ENCODE measurements at regions not wholly inside any gene's neighbourhood (a gene's known extent, or its start where the extent isn't known, plus 50 kb on each side); places are given as distances from the start of the nearest gene placed in this dataset.

GRCh38 chr12:14156606-14157005, 175.2 kb upstream of the GRIN2B start:
- DNase-seq, result no peak

GRCh38 chr12:14157088-14157747, 175.8 kb upstream of the GRIN2B start:
- no peak for DNase-seq

- DNase-seq, result no peak
These were observed 182.9 kb upstream of the GRIN2B start for GRCh38 chr12:14164266-14164665.

GRCh38 chr12:14167005-14167628, 185.7 kb upstream of the GRIN2B start:
- peak; percentile 32 for DNase-seq

DNA sequence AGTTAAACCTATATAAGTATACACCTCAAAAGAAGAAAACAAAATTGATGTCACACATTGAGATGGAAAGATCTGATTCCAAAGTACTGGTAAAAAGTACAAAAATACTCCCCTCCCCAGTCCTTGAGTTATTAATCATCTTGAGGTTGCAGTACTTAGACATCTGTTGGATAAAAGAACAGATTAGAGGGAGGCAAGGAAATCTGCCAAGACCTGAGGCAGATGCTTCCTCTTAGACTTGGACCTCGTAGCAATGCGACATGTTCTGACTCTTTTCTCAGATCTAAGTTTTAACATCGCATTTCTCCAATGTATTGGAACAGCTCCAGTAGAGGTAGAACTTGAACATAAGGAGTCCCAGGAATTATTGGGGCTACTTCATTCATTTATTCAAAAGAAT, 187.9 kb upstream of the GRIN2B start:
- no peak for DNase-seq

DNA sequence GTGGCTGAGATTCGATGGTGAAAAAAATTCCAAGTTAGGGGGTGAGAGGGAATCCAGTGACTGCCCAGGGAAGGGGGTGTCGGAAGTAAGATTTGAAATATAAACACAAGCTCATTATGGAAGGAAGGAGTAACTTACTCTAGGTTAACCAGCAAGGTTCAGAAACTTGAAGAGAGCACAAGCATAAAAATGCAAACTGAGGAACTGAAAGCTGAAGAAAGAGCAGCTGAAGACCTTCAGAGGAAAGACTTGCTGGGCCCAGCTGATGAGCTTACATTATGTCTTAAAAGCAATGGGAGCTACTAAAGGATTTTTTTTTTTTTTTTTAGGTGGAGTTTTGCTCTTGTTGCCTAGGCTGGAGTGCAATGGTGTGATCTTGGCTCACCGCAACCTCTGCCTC, 189.7 kb upstream of the GRIN2B start:
- DNase-seq, result no peak

GRCh38 chr12:14175206-14175605, 190.3 kb upstream of the ATF7IP start:
- DNase-seq, result no peak

DNA sequence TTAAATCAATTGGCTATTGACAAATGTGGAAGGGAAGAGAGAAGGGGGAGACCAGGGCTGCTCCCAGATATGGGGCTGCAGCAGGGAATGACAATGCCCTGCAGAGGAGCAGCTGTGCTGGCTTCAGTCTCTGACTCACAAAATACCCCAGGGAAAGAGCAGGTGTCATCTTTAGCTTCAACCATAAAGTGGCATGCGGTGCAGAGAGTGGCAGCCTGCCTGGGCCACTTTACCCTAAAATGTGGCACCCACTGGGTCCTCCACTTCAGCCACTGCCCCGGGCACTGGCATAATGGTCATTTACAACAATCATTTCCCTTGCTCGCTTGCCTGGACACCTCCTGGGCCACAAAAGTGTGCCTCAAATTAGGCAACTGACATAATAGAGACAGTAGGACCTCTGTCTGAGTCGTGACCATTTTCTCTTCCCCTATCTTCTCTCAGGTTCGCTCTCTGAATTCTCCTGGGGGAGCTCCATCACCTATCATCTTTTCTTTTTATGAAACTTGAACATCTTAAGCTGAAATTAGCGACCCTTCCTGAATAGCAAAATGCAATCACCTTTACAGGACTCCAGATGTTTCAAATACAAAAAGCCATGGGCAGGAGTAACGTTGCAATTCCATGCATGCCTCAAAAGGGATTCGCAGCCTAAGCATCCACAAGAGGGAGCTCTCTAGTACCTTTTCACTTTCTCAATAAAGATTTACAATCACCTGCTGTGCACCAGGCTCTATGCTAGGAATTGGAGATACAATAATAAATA, 179.9 kb upstream of the ATF7IP start:
- DNase-seq, result peak; percentile 66

- DNase-seq, result no peak
These were observed 179.3 kb upstream of the ATF7IP start for GRCh38 chr12:14186193-14186502.

- DNase-seq, result no peak
These were observed 178.5 kb upstream of the ATF7IP start for GRCh38 chr12:14187002-14187401.

DNA sequence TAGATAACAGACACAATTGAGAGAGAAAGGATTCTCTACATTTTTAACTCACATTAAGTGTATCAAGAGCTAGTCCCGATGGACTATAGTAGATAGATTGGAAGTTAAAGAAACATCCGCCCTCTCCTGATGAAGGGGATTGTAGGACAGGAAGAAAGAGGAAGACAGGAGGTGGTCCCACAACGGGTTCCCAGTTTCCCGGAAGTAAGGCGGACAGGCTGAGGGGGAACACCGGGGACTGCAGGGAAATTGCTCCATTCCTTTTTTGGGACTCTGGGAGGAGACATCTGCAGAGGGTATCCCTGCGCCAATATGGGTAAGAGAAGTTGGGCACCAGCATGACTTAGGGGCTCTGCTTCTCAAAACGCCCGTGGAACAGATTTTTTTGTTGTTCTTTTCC, 177.5 kb upstream of the ATF7IP start:
- no peak for DNase-seq

- peak; percentile 8 for DNase-seq
These were observed 176.7 kb upstream of the ATF7IP start for GRCh38 chr12:14188744-14189143.

GRCh38 chr12:14190694-14191093, 174.8 kb upstream of the ATF7IP start:
- no peak for DNase-seq

- no peak for DNase-seq
These were observed 173.9 kb upstream of the ATF7IP start for GRCh38 chr12:14191612-14192011.

- peak; percentile 71 for DNase-seq
These were observed 171.8 kb upstream of the ATF7IP start for GRCh38 chr12:14193639-14194038.

DNA sequence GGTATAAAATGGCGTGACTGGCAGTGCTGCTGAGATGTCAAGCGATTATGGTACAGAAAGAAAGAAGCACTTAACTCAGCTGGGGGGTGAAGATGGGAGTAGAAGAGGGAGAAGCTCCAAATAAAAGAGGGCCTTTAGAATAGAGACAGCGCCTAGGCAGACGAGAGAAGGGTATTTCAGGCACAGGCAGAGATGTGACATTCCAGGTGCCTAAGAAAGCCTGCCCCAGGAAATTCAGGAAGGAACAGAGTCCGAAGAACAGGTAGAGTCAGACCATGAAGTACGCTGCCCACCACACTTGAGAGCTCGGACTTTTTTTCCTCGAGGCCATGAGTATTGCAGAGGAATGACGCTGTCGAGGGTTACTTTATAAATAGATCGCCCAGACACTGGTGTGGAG, 170.9 kb upstream of the ATF7IP start:
- DNase-seq, result no peak

GRCh38 chr12:14199455-14200198, 165.9 kb upstream of the ATF7IP start:
- no peak for DNase-seq

DNA sequence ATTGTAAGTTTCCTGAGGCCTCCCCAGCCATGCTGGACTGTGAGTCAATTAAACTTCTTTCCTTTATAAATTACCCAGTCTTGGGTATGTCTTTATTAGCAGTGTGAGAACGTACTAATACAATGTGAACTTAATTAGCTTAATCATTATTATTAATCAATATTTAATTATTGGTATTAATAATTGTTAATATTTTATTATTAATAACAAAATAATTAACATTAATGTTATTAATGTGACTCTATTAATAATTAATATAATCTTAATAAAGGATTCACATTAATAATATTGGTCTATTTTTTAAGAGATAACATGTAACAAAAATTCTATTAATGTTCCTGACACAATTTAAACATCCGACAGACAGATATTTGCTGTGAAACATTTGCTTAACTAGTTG, 164.9 kb upstream of the ATF7IP start:
- DNase-seq, result no peak

DNA sequence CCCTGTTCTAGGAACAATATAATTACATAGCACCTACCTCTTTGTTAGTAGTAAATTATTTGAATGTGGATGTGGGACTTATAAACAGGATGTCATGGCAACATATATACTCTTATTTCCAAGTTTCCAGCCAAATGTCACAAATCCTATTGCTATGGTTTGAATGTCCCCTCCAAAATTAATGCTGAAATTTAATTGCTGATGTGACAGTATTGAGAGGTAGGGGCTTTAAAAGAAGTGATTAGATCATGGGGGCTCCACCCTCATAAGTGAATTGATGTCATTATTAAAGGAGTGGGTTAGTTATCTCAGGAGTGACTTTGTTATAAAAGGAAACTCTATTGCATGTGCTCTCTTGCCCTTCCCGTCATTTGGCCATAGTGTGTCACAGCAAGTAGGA, 164.2 kb upstream of the ATF7IP start:
- no peak for DNase-seq

- no peak for DNase-seq
These were observed 157.5 kb upstream of the ATF7IP start for GRCh38 chr12:14207905-14208551.

DNA sequence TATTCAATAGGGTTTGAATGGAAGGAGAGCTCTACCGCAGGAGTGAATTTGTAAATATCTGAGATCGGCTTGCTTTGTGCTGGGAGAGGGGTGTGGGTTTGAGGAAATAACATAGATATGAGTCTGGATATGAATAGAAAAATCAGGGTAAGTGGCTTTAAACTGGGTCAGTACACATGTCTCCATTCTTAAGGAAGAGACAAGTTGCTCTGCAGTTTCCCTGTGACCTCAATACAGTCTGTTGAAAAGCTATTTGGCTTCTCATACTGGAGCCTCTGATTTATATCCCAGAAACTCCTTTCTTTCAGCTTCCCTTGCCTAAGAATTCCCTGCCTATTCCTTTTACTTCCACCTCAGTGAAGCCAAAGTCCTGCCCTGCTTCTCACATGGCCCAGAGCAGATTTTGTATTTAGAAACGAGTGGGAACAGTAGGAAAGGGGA, 153.5 kb upstream of the ATF7IP start:
- no peak for DNase-seq

- DNase-seq, result no peak
These were observed 151.9 kb upstream of the ATF7IP start for GRCh38 chr12:14213542-14213941.

DNA sequence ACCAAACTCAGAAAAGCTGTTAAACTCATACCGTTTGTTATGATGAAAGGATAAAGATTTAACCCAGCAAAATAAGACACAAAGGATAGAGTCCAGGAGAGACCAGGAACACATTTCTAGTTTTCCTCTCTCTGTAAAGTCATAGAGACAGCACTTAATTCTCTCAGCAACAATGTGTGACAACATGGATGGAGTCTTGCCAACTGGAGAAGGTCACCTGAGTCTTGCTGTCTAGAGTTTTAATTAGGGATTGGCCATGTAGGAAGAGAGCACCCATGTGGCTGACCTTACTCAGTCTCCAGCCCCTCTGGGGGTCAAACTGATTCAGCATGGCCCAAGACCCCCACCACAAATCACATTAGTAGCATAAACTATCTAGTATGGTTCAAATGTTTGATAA, 151.0 kb upstream of the ATF7IP start:
- no peak for DNase-seq
